ENCODE measurements at regions not wholly inside any gene's neighbourhood (a gene's known extent, or its start where the extent isn't known, plus 50 kb on each side); places are given as distances from the start of the nearest gene placed in this dataset.

DNA sequence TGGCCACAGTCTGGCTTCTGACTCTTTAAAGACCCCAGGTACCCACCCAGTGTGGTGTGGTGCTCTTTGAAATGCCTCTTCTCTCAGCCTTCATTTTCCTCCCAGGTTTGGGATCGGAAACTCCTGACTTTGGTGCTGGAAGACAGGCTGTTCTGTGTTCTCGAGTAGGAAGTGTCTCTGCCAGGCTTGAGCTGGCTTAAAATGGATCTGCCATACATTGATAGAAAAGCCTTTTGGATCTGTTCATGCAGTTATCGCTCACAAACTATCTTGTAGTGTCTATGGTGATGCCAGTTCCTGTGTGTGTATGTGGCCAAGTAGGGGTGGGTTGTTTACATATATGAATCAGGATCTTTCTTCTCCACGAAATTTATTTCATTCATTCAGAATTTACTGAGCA is 307.3 kb upstream of the CHD6 start:
- TF ChIP-seq GATA2 (IDR thresholded peaks at IDR 0.05; ENCODE audit: low read depth, low read length) (no peak), GATA3 (IDR thresholded peaks at IDR 0.05; ENCODE audit: low read depth, low read length) (no peak)

DNA sequence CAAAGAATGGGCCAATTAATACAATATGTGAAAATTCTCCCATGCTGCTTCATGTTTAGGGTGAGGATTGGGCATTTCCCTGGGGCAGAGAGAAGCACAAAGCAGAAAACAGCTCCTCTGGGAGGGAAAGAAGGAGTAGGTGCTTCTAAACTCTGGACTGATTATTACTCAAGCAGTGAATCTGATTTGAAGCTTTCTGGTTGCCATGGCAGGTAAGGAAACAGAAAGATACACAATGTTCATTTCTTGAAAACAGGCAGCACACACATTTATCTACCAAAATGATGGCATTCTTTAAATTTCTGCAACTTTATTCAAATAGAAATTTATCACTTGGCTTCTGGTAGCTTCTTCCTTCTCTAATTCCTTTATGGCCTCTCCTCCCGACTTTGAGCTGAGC is 305.4 kb upstream of the CHD6 start:
- TF ChIP-seq GATA3 (IDR thresholded peaks at IDR 0.05; ENCODE audit: low read depth, low read length), result no peak
- TF ChIP-seq GATA2 (IDR thresholded peaks at IDR 0.05; ENCODE audit: low read depth, low read length), result no peak

DNA sequence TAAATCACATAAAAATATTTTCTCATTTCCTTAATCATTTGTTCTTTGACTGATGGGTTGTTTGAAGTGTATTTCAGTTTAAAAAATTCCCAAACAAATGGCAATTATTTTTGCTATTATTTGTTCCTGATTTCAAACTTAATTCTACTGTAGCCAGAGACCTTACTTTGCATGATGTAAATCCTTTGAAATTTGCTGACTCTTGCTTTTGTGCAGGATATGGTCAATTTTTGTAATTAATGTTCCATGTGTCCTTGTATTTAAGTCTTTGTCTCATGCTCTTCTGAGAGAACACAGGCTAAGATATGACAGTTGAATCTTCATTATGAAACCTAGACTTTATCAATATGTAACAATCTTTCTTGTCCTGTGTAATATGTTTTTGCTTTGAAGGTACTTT is 295.0 kb upstream of the CHD6 start:
- no peak for TF ChIP-seq GATA2 (IDR thresholded peaks at IDR 0.05; ENCODE audit: low read depth, low read length)

DNA sequence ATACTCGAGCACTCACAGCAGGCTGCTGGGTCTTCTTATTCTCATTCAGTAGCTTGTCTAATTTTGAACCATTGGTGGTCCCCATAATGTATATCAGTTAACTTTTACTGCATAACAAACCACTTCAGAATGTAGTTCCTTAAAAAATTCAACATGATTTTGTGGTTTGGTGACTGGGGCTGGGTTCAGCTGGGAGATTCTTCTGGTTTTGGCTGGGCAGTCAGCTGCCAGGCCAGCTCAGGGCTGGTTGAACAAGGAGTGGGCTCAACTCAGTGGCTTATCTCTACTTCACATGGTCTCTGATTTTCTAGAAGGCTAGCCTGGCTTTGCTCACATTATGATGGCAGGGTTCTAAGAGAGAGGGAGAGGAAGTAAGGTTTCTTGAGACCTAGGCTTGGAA is 292.4 kb upstream of the CHD6 start:
- TF ChIP-seq GATA3 (IDR thresholded peaks at IDR 0.05; ENCODE audit: low read depth, low read length) (no peak), GATA2 (IDR thresholded peaks at IDR 0.05; ENCODE audit: low read depth, low read length) (no peak)

DNA sequence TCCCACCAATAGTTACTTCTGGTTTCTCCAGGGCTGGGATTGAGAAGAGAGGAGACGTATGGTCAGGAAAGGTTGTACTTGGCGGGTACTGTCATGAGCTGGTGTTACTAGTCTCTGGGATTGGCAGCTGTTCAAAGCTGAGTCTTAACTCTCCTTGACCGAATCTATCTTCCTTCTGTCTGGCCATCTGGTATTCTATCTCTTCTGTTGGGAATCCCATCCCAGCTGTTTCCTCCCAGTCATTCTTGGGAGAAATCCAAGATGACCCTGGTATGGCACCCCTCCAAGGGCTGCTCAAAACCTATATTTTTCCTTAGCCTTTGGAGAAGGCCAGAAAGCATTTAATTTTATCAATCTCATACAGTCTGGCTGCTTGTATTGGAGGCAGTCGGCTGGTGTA is 287.0 kb upstream of the CHD6 start:
- TF ChIP-seq GATA2 (IDR thresholded peaks at IDR 0.05; ENCODE audit: low read depth, low read length) (no peak), GATA3 (IDR thresholded peaks at IDR 0.05; ENCODE audit: low read depth, low read length) (no peak)

DNA sequence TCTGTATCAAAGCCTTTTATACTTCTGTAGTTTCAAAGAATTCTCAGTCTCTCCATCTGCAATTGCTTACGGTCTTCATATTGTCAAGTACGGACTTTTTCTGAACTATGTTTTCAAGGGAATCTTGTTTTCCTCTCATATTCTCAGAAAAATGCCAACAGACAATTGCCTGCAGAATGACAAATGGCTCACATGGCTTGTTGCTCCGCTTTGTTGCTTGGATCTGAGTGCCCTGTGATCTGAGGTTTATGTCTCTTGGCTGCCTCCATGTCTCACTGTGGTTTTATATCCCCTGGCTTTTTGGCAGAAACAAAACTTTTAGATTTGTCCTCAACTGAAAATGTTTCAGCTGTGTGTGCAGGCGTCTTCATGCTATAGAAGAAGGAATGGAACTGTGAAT is 285.4 kb upstream of the CHD6 start:
- TF ChIP-seq GATA3 (IDR thresholded peaks at IDR 0.05; ENCODE audit: low read depth, low read length), result no peak
- no peak for TF ChIP-seq GATA2 (IDR thresholded peaks at IDR 0.05; ENCODE audit: low read depth, low read length)

DNA sequence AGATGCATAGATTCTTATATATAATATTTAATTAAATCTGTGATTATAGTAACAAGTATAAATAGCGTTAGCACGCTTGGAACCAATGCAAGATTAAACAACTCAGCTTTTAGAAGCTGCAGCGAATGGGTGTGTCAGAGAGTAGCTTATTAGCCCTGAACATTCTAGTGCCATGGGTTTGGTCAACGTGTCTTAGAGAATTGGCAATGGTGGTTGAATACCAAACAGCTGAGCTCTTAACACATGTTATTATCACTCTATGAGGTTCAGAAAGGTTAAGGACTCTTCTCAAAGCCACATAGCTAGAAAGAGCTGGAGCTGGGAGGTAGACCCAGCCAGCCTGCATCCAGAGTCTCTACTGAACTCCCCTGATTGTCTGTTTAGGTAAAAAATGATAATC is 284.2 kb upstream of the CHD6 start:
- TF ChIP-seq GATA3 (IDR thresholded peaks at IDR 0.05; ENCODE audit: low read depth, low read length) (no peak), GATA2 (IDR thresholded peaks at IDR 0.05; ENCODE audit: low read depth, low read length) (no peak)

DNA sequence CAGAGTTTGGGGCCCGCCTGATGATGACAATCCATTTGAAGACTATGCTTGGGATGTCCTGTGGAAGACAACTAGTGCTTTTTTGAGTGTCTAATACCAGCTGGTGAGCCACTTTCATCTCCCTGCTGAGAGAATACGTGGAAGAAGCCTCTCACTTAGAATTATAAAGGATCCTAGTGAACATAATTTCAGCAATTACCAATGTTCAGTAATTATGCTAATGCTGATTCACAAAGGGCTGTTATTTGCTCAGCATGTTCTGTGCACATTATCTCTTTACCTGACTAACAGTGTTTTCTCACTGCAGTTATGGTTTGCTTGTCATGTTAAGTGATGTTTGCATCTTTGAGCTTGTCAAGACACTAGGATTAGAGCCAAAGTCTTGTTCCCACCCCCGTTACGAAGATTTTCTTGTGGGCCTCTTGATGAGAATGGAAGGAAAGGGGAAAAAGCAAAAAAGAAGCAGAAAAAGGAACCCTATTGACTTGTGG is 282.1 kb upstream of the CHD6 start:
- TF ChIP-seq GATA3 (IDR thresholded peaks at IDR 0.05; ENCODE audit: low read depth, low read length) (no peak), GATA2 (IDR thresholded peaks at IDR 0.05; ENCODE audit: low read depth, low read length) (no peak)

DNA sequence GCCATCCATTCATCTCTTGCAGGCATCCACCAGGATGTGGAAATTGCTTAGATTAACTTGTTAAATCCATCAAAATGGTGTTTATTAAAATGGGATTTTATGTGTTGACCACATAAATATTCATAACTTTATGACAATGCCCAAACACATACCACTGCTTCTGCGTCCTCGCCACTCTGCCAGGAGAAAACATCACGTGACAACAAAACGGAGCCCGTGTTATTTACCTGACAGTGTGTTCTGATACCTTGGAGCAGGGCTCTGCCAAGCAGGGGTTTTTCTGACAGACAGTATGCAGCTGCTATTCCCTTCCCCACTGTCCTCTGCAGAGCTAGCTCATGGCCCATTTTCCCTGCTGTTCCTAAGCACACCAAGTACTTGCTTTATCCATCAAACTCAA is 279.5 kb upstream of the CHD6 start:
- no peak for TF ChIP-seq GATA3 (IDR thresholded peaks at IDR 0.05; ENCODE audit: low read depth, low read length)
- TF ChIP-seq GATA2 (IDR thresholded peaks at IDR 0.05; ENCODE audit: low read depth, low read length), result no peak

DNA sequence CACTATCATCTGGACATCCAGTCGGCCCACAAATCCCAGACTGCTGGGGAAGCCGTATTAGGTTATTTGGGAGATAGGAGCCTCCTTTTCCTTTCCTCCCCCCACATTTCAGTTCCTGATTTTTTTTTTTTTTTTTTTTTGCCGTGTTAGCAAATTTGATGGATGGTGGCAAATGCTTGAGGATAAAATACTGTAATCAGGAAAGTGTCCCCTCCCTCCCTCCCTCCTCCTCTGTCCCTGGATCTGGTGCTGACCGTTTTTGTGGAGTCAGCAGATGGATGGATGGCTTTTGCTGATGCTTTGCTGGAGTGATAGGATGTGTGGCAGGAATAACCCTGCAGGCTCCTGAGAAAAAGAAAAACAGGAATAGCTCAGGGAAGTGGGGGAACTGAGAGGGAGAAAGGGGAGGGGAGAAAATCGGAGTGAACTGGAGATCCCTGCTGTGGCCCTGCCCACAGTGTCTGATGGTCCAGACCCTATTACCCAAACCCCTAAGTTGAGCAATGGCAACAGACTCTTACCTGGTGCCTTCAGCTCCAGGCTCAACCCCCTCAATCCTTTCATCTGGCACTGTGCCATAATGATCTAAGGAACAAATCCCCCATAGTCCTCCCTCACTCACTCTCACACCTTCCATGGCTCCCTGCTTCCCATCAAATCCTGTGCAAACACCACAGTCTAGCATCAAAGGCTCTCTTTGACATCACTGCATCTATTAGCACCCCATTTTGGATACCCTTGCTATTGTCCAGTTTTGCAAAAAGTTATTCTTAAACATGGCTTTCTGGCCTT is 277.3 kb upstream of the CHD6 start:
- no peak for TF ChIP-seq GATA2 (IDR thresholded peaks at IDR 0.05; ENCODE audit: low read depth, low read length)
- TF ChIP-seq GATA3 (IDR thresholded peaks at IDR 0.05; ENCODE audit: low read depth, low read length), result no peak

DNA sequence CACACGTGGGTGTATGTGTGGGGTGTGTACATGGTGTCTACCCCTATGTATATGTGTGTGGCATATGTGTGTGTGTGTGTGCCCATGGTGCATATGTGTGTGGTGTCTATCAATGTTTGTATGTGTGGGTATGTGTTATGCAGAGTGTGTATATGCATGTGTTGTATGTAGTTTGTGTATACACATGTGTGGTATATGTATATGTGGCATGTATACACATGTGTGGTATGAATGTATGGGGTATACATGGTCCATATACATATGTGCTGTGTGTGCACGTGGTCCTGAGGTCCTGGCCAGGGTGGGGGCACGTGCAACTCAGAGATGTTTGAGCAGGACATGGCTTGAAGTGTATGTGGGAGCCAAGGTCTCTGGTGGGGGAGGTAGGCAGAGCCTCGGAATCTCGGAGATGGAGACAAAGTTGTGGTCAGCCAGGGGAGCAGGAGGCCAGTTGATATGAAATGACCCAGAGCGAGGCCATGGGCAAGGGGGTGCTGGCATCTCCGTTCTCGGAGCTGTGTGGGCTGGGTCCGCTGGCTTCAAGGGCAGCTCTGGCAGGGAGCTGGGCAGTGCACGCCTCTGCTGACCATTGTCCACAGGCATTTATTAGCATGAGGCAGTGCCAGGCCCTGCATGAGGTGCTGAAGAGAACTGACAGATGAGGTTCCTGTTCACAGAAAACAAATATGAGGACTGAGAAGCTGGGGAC is 276.2 kb upstream of the CHD6 start:
- TF ChIP-seq GATA3 (IDR thresholded peaks at IDR 0.05; ENCODE audit: low read depth, low read length), result no peak
- TF ChIP-seq GATA2 (IDR thresholded peaks at IDR 0.05; ENCODE audit: low read depth, low read length), result no peak

DNA sequence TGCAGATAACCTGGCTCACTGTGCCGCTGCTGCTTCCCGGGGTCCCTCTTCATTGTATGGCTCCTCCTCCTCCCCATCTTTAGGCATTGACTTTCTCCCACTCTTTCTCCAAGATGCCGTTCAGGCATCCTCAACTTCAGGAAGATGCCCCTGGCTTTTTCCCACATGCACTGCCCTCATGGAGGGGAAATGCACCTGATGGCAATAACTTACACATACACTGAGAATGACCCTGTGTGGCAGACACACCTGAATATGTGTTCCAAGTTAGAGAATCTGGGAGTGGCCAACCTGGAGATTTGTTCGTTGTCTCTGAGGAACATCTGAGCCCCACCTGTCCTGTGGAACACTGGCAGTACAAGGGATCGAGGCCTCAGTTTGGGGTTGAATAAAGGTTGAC is 273.9 kb upstream of the CHD6 start:
- TF ChIP-seq GATA3 (IDR thresholded peaks at IDR 0.05; ENCODE audit: low read depth, low read length) (no peak), GATA2 (IDR thresholded peaks at IDR 0.05; ENCODE audit: low read depth, low read length) (no peak)

DNA sequence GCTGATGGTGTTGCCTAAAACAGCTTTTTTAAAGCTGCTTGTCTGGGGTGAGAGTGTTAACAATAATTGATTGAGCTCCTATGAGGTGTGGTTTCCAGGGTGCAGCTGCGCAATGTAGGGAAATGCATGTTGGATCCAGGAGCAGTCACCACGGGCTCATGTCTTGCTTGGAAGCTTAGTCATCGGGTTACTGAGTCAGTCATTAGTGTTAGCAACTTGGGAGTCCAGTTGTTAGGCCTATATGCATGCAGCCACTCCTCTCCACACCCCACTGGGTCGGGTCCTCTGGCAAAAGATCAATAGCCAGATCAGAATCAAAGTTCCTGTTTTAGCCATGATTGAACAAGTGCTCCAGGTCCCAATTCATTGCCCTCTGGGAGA is 271.7 kb upstream of the CHD6 start:
- no peak for TF ChIP-seq GATA3 (IDR thresholded peaks at IDR 0.05; ENCODE audit: low read depth, low read length)
- no peak for TF ChIP-seq GATA2 (IDR thresholded peaks at IDR 0.05; ENCODE audit: low read depth, low read length)

DNA sequence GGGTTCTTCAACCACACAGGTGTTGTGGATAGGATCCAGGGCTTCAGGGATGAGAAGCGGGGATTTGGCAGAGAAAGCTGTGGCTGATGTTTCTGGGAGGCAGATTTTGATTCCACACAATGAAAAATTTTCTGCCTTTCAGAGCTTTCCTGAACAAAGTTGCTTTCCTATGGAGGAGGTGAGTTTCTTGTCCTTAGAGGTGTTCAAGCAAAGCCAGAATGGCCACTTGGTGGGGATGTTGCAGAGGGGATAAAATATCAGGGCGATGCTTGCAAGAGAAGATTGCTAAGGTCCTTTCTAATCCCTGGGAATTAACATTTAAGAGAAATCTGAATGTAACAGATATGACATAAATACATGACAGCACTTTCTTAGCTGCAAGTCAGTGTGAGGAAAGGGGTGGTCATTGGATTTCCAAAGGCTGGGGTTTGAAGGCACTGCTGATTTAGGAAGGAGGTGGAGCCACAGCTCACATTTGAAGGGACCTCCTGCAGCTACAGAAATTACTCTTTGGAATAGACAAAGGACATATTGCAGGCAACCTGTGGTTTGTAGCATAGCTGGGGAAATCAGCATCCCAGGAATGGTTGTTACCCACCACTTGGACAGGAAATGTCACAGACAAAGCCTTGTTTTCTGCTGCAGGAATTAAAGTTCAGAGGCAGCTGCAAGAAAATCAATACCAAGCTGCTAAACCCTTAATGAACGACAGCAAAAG is 271.1 kb upstream of the CHD6 start:
- TF ChIP-seq GATA2 (IDR thresholded peaks at IDR 0.05; ENCODE audit: low read depth, low read length) (no peak), GATA3 (IDR thresholded peaks at IDR 0.05; ENCODE audit: low read depth, low read length) (no peak)

DNA sequence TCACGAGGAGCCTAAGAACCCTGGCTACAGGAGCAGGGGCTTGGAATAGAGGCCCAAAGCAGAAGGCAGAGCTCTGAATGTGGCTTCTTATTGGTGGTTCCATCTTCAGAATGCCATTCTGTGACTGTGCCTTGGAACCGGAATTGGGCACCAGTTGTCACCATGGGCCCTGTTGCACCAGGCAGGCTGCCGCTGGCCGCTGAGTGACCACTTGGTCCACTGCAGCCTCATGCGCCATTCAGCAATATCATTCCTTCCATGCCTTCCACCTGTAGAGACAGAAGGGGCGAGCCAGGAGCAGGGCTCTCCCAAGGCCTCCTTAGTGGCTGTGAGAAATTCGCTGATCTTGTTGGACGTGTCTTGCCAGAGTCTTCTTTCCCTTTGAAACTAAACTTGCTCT is 270.3 kb upstream of the CHD6 start:
- TF ChIP-seq GATA3 (IDR thresholded peaks at IDR 0.05; ENCODE audit: low read depth, low read length), result no peak

Data from SH-SY5Y (cell line).